GM10847 (cell line): ENCODE measurements at regions not wholly inside any gene's neighbourhood (a gene's known extent, or its start where the extent isn't known, plus 50 kb on each side); places are given as distances from the start of the nearest gene placed in this dataset.

Experiments used
- POLR2A ChIP-seq: IDR thresholded peaks from 2 replicates; pipeline ENCODE4 v1.6.1; 2011; ENCODE audit not compliant: insufficient read length; ENCODE audit errors: extremely low read depth

DNA sequence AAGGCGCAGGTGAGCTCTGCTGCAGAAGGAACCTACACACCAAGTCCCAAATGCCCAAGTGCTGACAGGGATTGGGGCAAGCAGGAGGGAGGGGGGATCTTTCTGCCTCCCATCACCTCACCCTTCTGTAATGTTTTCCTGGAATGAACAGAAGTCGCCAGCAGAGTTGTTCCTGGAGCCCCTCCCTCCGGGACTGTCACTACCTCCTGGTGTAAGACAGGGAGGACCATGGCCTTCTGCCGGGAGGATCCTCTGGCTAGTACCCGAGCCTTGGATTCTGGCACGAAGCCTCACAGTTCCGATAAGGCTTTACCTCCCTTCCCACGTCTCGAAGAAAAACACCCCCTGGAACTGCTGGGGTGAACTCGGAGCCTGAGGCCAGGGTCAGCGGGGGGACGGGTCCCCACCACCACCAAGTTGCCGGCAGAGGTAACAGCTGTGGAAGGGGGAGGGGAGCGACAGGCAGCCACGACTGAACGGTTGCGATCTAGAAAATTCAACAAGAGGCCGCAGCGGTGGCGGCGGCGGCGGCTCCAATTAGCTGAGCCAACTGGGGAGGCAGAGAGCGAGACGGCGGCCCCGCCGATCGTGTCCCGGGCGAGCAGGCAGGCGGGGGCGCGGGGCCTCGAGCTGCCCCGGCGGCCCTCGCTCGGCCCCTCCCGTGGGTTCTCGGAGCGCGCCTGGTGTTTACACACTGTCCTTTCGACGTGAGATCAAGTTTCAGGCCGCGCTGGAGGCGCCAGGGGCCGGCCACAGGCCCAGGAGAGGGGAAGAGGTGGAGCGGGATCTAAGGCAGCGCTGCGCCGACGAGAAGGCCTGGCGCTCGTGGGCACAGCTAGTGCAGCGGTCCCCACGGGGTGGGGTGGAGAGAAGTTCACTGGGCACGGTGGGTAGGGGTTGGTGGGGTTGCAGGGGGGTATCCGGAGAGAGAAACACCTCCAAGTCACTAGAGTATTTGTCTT is 53.7 kb upstream of the BCOR start:
- no peak for TF ChIP-seq POLR2A

DNA sequence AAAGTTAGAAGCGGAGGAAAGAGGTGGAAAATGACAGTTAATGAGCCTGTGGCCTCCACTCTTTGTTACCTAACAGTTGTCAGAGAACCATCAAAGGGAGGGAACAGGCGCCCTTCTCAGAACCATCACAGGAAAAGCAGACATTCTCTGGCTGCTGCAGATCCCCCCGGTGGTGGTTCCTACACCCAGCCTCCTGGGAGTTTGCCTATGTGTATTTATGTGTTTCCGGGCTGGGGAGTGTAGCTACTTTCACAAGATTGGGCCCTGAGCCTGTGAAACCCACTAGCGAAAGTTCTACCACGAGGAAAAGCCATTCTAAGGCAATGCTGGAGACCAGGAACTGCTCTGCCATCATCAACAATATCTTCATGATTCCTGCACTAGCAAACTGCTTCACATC is 52.7 kb upstream of the BCOR start:
- TF ChIP-seq POLR2A = no peak

GRCh38 chrX:40149286-40150175 is 51.8 kb upstream of the BCOR start:
- TF ChIP-seq POLR2A = no peak

DNA sequence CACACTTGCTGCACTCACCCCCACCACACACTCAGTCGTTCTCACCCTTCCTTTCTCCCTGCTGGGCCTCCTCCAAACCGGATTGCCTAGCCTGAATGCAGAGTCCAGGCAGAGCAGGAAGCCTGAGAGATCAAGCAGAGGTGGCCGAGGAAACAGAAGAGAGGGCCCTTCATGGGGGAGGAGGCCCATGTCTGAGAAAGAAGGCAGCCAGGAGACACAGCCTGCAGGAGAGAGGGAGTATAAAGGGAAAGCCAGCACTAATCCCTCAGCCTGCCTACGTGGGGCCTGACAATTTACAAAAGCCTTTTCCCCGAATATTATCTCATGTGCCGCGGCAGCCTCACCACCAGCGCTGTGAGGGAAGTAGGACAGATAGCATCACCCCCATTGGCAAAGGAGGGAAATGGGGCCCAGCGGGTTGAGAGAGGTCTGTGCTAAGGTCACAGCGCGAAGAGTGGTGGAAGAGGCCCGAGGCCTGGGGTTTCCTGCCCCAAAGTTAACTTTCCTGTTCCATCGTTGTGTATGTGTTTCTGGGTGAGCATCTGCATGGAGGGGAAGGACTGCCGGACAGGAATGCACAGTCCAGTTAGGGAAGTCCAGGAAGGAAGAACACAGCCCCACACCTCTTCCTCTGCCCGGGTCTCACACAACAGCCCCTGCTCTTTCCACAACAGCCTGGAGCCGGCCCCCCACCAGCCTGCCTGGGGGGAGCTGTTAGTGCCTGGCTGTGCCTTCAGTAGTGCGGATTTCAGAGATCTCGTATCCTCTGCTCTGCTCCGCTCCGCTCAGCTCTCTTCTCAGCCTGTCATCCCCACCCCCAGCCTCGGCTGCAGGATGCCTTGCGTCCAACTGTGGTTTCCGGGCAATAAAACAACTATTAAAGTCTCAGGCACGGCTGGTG is 50.9 kb upstream of the BCOR start:
- no peak for TF ChIP-seq POLR2A

- no peak for TF ChIP-seq POLR2A
Measured at GRCh38 chrX:40147971-40148370, 50.2 kb upstream of the BCOR start.
